ENCODE measurements at regions not wholly inside any gene's neighbourhood (a gene's known extent, or its start where the extent isn't known, plus 50 kb on each side); places are given as distances from the start of the nearest gene placed in this dataset.
A peak's percentile ranks its signal among the peaks of the same experiment; 100 is the strongest.

DNA sequence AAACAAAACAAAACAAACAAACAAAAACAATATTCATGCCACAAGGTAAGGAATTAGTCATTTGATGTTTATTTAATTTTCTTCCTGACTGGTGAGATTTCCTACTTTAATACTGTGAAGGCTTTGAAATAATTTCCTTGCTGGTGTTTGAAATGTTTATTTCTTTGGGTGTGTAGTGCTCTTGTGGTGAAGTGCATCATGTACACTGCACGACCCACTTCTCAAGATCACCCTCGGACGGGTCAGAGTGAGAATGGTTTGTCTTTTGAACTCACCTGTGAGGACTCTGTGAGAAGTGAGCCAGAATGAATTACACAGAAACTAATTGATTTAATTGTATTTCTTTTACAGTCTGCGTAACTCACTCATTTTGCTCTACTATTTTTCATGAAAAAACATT lies 1211.5 kb downstream of the SORCS1 start:
- WGBS, 2 donors, result 88 to 96% methylated on average over 4 of the region's 4 CpGs

DNA sequence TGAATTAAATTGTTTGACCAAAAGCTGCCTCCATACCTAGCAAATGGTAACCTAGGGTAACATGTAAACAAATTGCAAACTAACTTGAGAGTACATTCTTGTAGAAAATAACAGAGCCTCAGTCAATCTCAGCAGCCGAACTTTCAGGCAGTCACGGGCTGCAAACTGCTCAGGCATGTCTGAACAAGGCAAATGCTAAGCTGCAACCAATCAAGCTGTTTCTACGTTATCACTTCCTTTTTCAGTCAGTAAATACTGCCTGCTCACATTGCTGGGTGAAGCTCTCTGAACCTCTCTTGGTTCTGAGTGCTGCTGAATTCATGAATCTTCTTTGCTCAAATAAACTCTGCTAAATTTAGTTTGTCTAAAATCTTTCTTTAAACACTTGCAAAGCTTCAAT lies 1212.4 kb downstream of the SORCS1 start:
- WGBS, 2 donors, result 0 to 4% methylated on average over 3 of the region's 3 CpGs
- no peak for DNase-seq (ENCODE audit: low spot score in 2 of 2)
- intact Hi-C loops (cut with DNase I; ENCODE audit: low total_unique reads), result no loop called here
- no peak for TF ChIP-seq POLR2A (IDR thresholded peaks at IDR 0.05)
- TF ChIP-seq, protein P1, sequence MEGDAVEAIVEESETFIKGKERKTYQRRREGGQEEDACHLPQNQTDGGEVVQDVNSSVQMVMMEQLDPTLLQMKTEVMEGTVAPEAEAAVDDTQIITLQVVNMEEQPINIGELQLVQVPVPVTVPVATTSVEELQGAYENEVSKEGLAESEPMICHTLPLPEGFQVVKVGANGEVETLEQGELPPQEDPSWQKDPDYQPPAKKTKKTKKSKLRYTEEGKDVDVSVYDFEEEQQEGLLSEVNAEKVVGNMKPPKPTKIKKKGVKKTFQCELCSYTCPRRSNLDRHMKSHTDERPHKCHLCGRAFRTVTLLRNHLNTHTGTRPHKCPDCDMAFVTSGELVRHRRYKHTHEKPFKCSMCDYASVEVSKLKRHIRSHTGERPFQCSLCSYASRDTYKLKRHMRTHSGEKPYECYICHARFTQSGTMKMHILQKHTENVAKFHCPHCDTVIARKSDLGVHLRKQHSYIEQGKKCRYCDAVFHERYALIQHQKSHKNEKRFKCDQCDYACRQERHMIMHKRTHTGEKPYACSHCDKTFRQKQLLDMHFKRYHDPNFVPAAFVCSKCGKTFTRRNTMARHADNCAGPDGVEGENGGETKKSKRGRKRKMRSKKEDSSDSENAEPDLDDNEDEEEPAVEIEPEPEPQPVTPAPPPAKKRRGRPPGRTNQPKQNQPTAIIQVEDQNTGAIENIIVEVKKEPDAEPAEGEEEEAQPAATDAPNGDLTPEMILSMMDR (IDR thresholded peaks at IDR 0.05), result no peak
- no peak overlapping the region for H3K4me3 ChIP-seq (ENCODE audit: low read depth, poor library complexity, severe bottlenecking)

More for the DNA sequence above, 1211.5 kb downstream of the SORCS1 start:
- no peak for DNase-seq (ENCODE audit: low spot score in 2 of 2)
- TF ChIP-seq, protein P1 (IDR thresholded peaks at IDR 0.05), result no peak
- no peak for TF ChIP-seq POLR2A (IDR thresholded peaks at IDR 0.05)
- H3K4me3 ChIP-seq (ENCODE audit: low read depth, poor library complexity, severe bottlenecking), result no peak overlapping the region
- intact Hi-C loops (cut with DNase I; ENCODE audit: low total_unique reads), result no loop called here

DNA sequence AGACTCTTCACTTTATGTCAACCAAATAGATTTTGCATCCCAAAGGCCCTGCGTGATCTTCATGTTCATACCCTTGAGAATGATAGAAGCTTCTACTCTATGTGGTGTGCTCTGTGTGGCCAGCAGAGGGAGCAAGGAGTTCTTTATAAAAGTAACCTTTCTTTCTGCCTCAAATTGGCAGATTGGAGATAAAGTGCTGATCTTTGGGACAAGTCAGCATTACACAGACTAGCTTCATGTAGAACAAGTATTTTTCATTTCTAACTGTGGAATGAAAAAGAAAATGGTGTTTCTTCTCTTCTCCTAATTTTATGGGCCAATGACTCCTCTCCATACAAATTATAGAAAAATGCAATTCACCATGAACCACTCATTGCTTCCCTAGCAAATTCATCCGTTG lies 1214.1 kb downstream of the SORCS1 start:
- TF ChIP-seq, protein P1 (IDR thresholded peaks at IDR 0.05), result no peak
- TF ChIP-seq POLR2A (IDR thresholded peaks at IDR 0.05), result no peak
- WGBS, 2 donors, result 45 to 48% methylated on average over 2 of the region's 2 CpGs
- no peak overlapping the region for H3K4me3 ChIP-seq (ENCODE audit: low read depth, poor library complexity, severe bottlenecking)
- DNase-seq (ENCODE audit: low spot score in 2 of 2), result peak in 1 of 2 donors; percentile 21
- intact Hi-C loops (cut with DNase I; ENCODE audit: low total_unique reads), result no loop called here

DNA sequence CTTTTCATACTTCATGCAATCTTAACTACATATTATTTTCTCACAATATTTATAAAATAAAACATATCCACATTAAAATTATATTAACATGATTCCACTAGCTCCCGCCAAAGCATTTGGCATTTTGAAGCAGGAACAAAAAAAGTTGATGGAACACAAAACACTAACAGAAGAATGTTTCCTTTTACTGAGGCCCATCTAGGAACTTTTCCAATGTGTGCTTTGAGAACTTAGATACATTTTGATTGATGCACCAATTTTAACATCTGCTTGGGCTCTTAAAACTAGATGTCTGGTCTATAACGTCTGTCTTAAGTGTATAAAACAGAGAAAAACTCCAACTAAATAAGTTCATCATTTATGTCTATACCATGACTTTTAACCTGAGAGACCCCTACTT lies 1214.8 kb downstream of the SORCS1 start:
- intact Hi-C loops (cut with DNase I; ENCODE audit: low total_unique reads), result no loop called here
- H3K4me3 ChIP-seq (ENCODE audit: low read depth, poor library complexity, severe bottlenecking), result no peak overlapping the region
- TF ChIP-seq POLR2A (IDR thresholded peaks at IDR 0.05), result no peak
- TF ChIP-seq, protein P1 (IDR thresholded peaks at IDR 0.05), result no peak
- WGBS, 2 donors, result 25 to 39% methylated on average over 2 of the region's 2 CpGs
- no peak for DNase-seq (ENCODE audit: low spot score in 2 of 2)

DNA sequence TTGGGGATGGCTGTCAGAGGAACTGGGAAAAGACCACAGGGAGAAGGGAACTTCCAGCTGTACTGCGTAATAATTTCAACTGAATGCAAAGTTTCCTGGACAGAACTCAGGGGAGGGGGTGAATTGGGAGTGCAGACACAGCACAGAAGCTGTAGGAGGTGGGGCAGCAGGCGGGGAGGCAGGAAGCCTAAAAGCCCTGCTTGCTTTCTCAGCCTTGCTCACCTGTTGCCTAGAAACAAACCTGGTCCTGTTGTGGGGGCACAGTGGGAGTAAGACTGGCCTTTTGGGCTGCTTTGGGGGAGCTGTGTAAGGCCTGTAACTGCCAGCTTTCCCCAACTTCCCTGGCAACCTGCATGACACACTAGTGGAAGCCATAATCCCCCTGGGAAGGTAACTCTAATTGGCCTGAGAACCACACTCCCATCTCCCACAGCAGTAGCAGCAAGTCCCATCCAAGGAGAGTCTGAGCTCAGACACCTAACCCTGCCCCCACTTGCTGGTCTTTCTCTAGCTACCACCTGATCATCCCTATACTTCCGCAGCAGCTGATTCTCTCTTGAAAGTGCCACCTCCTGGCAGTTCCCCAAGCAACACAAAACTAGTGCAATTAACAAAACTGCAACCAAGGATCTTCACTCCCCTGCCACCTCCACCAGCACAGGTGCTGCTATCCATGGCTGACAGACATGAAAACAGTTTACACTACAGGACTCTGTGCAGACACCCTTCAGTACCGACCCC lies 1239.3 kb downstream of the SORCS1 start:
- TF ChIP-seq POLR2A (IDR thresholded peaks at IDR 0.05), result no peak
- peak in 1 of 2 donors; percentile 74 for DNase-seq (ENCODE audit: low spot score in 2 of 2)
- intact Hi-C loops (cut with DNase I; ENCODE audit: low total_unique reads), result no loop called here

DNA sequence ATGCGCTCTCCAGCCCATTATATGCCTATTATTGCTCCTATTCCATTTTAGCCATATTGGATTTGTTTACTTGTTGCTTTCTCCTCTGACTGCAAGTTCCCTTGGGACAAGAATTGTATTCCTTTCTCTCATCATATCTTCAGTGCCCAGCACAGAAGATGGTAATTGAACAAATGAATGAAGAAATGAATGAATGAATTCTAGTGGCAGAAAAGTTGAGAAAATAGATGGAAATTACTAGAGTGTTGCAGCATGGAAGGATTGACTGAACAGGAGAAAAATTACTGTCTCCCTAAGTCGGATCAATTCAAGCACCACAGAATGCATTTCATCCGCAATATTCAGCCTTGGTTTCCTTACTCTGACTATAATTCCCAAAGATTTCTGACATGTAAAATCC lies 1243.2 kb downstream of the SORCS1 start:
- no peak overlapping the region for H3K4me3 ChIP-seq (ENCODE audit: low read depth, poor library complexity, severe bottlenecking)
- WGBS, 2 donors, result 95 to 98% methylated on average over 3 of the region's 3 CpGs
- intact Hi-C loops (cut with DNase I; ENCODE audit: low total_unique reads), result no loop called here
- no peak for TF ChIP-seq POLR2A (IDR thresholded peaks at IDR 0.05)
- TF ChIP-seq, protein P1 (IDR thresholded peaks at IDR 0.05), result no peak
- no peak for DNase-seq (ENCODE audit: low spot score in 2 of 2)

More for the DNA sequence above, 1239.3 kb downstream of the SORCS1 start:
- 61 to 69% methylated on average over 4 of the region's 4 CpGs for WGBS, 2 donors
- no peak overlapping the region for H3K4me3 ChIP-seq (ENCODE audit: low read depth, poor library complexity, severe bottlenecking)

Measured in lower leg skin (tissue), 4 donors.